Lower leg skin (tissue), 3 donors: ENCODE measurements at regions not wholly inside any gene's neighbourhood (a gene's known extent, or its start where the extent isn't known, plus 50 kb on each side); places are given as distances from the start of the nearest gene placed in this dataset.

ENCODE experiments used
- CTCF ChIP-seq, 3 donors: fragments of 450-650 bp; IDR thresholded peaks; one replicate each; pipeline ENCODE4 v1.5.1; 2016; ENCODE audit warnings: antibody characterized with exemption in 3 of 3, mild to moderate bottlenecking in 3 of 3, moderate library complexity in 2 of 3
- POLR2A ChIP-seq, 2 donors: fragments of 450-650 bp; IDR thresholded peaks; one replicate each; pipeline ENCODE4 v1.6.1; 2016 to 2017; ENCODE audit warnings: antibody characterized with exemption in 2 of 2, mild to moderate bottlenecking in 1 of 2, moderate library complexity in 1 of 2

- TF ChIP-seq POLR2A (IDR thresholded peaks at IDR 0.05) (no peak), CTCF (IDR thresholded peaks at IDR 0.05) (no peak)
Observed at GRCh38 chr10:16195894-16196293, 240.9 kb upstream of the PTER start.
